Breast epithelium (tissue), 3 donors: ENCODE measurements at regions not wholly inside any gene's neighbourhood (a gene's known extent, or its start where the extent isn't known, plus 50 kb on each side); places are given as distances from the start of the nearest gene placed in this dataset.

ENCODE experiments used
- POLR2A ChIP-seq: fragments of 450-650 bp; IDR thresholded peaks from one replicate; pipeline ENCODE4 v1.6.1; 2016; ENCODE audit warnings: antibody characterized with exemption, mild to moderate bottlenecking, moderate library complexity
- POLR2AphosphoS5 ChIP-seq, 3 donors: sonication (generic); formaldehyde crosslinking; IDR thresholded peaks; one replicate each; pipeline ENCODE4 v1.6.1; 2017; ENCODE audit warnings: antibody characterized with exemption in 3 of 3

- TF ChIP-seq POLR2A (no peak), POLR2AphosphoS5 (IDR thresholded peaks at IDR 0.05) (no peak)
Measured at GRCh38 chr6:163670336-163670735, 255.8 kb downstream of the QKI start.
